Nephron (organoid): ENCODE measurements at regions not wholly inside any gene's neighbourhood (a gene's known extent, or its start where the extent isn't known, plus 50 kb on each side); places are given as distances from the start of the nearest gene placed in this dataset.

Experiments used
- H3K27ac Mint-ChIP-seq, 3 experiments: 2 replicates each; pipeline ENCODE4 v1.8.0; 2020; ENCODE audit warnings: mixed read lengths in 3 of 3, mild to moderate bottlenecking in 2 of 3, moderate library complexity in 1 of 3
- H3K27me3 Mint-ChIP-seq: 2 replicates; pipeline ENCODE4 v1.8.0; 2021; ENCODE audit warnings: low read depth, mild to moderate bottlenecking, moderate library complexity, mixed read lengths
- H3K36me3 Mint-ChIP-seq: 2 replicates; pipeline ENCODE4 v1.8.0; 2020; ENCODE audit warnings: low read depth, mixed read lengths
- H3K4me1 Mint-ChIP-seq: 2 replicates; pipeline ENCODE4 v1.8.0; 2020; ENCODE audit warnings: mixed read lengths
- H3K4me3 Mint-ChIP-seq, 3 experiments: 2 replicates each; pipeline ENCODE4 v1.8.0; 2020; ENCODE audit warnings: mild to moderate bottlenecking in 3 of 3, mixed read lengths in 3 of 3, moderate library complexity in 2 of 3
- H3K9me3 Mint-ChIP-seq: 2 replicates; pipeline ENCODE4 v1.8.0; 2020; ENCODE audit warnings: mixed read lengths
- CTCF ChIP-seq, 3 experiments: fragments of 200-600 bp; sonication (generic); IDR thresholded peaks; one replicate each; pipeline ENCODE4 v1.5.0; 2021; ENCODE audit warnings: antibody characterized with exemption in 3 of 3; ENCODE audit not compliant: unreplicated experiment in 3 of 3

GRCh38 chr10:36141856-36142560 lies 499.9 kb upstream of the FZD8 start:
- Mint-ChIP-seq H3K4me1 (peaks cover 22% of the 10 kb centered on the region), H3K4me3 (no peak overlapping the region), H3K36me3 (peaks cover 6% of the 10 kb centered on the region), H3K27me3 (no peaks in the 10 kb centered on the region), H3K9me3 (peaks cover 29% of the 10 kb centered on the region), H3K27ac (peak overlapping the region; percentile 13 to 62 (median 31))
- TF ChIP-seq CTCF (IDR thresholded peaks at IDR 0.05; ENCODE audit: unreplicated experiment in 3 of 3): no peak

GRCh38 chr10:36129051-36129450 lies 487.0 kb upstream of the FZD8 start:
- H3K4me1 Mint-ChIP-seq: no peaks in the 10 kb centered on the region
- H3K36me3 Mint-ChIP-seq: no peaks in the 10 kb centered on the region
- no peaks in the 10 kb centered on the region for H3K27me3 Mint-ChIP-seq
- no peak overlapping the region for H3K4me3 Mint-ChIP-seq
- TF ChIP-seq CTCF (IDR thresholded peaks at IDR 0.05; ENCODE audit: unreplicated experiment in 3 of 3): no peak
- no peak overlapping the region for H3K27ac Mint-ChIP-seq
- peaks cover 6% of the 10 kb centered on the region for H3K9me3 Mint-ChIP-seq

DNA sequence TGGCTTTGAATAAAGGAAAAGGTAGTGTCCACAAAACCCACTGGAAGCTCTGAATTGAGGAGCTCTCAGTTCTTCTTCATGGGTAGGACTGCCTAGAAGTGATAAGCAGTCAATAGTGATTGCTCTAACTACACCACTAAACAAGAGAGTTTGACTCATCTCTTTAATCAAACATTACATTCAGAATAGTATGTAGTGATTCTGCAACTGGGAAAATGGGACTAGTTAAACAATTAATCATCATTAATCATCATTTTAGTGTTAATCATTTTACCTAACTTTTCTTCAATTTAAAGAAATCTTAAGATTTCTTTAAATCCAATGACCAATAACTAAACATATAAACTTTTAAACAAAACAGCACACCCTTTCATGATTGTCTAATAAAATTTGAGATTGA lies 484.0 kb upstream of the FZD8 start:
- H3K9me3 Mint-ChIP-seq: peaks cover 8% of the 10 kb centered on the region
- peaks cover 3% of the 10 kb centered on the region for H3K27me3 Mint-ChIP-seq
- no peaks in the 10 kb centered on the region for H3K36me3 Mint-ChIP-seq
- no peak overlapping the region for H3K4me3 Mint-ChIP-seq
- H3K4me1 Mint-ChIP-seq: peaks cover under 1% of the 10 kb centered on the region
- H3K27ac Mint-ChIP-seq: no peak overlapping the region
- TF ChIP-seq CTCF (IDR thresholded peaks at IDR 0.05; ENCODE audit: unreplicated experiment in 3 of 3): no peak

- peaks cover 6% of the 10 kb centered on the region for H3K9me3 Mint-ChIP-seq
- TF ChIP-seq CTCF (IDR thresholded peaks at IDR 0.05; ENCODE audit: unreplicated experiment in 3 of 3): no peak
- no peak overlapping the region for H3K4me3 Mint-ChIP-seq
- H3K27me3 Mint-ChIP-seq: peaks cover 9% of the 10 kb centered on the region
- H3K27ac Mint-ChIP-seq: peak overlapping the region; percentile 20 to 87 (median 71)
- peaks cover 64% of the 10 kb centered on the region for H3K4me1 Mint-ChIP-seq
- H3K36me3 Mint-ChIP-seq: no peaks in the 10 kb centered on the region
Measured at GRCh38 chr10:36119455-36119854, 477.4 kb upstream of the FZD8 start.

DNA sequence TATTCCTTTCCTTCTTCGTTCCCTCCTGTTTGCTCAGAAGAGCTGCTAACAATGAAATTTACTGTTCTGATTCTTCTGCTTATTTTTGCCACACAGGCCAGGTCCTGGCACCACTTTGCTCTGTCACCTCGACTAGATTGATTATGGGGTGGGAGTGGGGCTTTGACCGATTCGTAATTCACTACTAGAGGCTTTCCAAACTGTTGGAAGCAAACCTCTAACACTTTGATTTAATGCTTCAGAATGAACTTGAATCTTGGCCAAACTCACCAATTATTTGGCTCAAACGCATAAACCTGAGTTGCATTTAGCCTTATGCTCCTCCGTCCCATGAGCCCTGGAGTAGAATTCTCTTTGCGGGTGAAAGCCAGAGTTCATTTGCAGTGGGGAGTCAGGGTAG lies 476.2 kb upstream of the FZD8 start:
- H3K4me1 Mint-ChIP-seq: peaks cover 70% of the 10 kb centered on the region
- peak overlapping the region; percentile 69 to 93 (median 87) for H3K27ac Mint-ChIP-seq
- H3K9me3 Mint-ChIP-seq: peaks cover under 1% of the 10 kb centered on the region
- no peak for TF ChIP-seq CTCF (IDR thresholded peaks at IDR 0.05; ENCODE audit: unreplicated experiment in 3 of 3)
- peak overlapping the region; percentile 26 to 79 (median 77) for H3K4me3 Mint-ChIP-seq
- H3K27me3 Mint-ChIP-seq: peaks cover 6% of the 10 kb centered on the region
- no peaks in the 10 kb centered on the region for H3K36me3 Mint-ChIP-seq

DNA sequence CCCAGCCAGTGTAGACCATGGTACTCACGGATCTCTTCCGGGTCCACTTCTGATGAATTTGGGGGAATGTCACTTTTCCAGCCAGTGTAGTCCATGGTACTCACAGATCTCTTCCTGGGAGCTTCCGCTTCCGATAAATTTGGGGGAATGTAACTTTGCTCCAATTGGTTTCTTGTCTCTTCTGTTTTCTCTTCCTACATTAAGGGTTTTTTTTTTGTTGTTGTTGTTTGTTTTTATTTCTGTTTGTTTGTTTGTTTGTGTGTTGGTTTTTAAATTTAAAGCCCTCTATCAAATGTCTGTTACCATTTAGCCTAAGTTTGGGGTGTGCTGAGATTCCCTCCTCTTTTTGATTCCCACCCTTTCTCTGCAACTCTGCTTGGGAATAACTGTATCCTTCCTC lies 475.8 kb upstream of the FZD8 start:
- peak overlapping the region; percentile 26 to 79 (median 77) for H3K4me3 Mint-ChIP-seq
- peaks cover 70% of the 10 kb centered on the region for H3K4me1 Mint-ChIP-seq
- H3K36me3 Mint-ChIP-seq: no peaks in the 10 kb centered on the region
- peaks cover 3% of the 10 kb centered on the region for H3K9me3 Mint-ChIP-seq
- peaks cover 6% of the 10 kb centered on the region for H3K27me3 Mint-ChIP-seq
- no peak for TF ChIP-seq CTCF (IDR thresholded peaks at IDR 0.05; ENCODE audit: unreplicated experiment in 3 of 3)
- H3K27ac Mint-ChIP-seq: peak overlapping the region; percentile 69 to 93 (median 87)
